Spinal cord (tissue), 9 donors: ENCODE measurements at regions not wholly inside any gene's neighbourhood (a gene's known extent, or its start where the extent isn't known, plus 50 kb on each side); places are given as distances from the start of the nearest gene placed in this dataset.
"Not testable (repeated sequence)": the region's sequence is repeated elsewhere in the genome, so short reads cannot be mapped to it uniquely, and the experiment has no call there.

Source experiments
- DNase-seq, 6 donors: peaks; one replicate each; pipeline versions ENCODE4 v3.0.0 to v3.0.0-alpha.2; 2013 to 2015; ENCODE audit warnings: low spot score in 6 of 6, low read depth in 4 of 6
- H3K27ac ChIP-seq: one replicate; pipeline ENCODE4 v1.5.1; 2013; ENCODE audit warnings: low read depth, low read length, control low read depth
- H3K27me3 ChIP-seq: one replicate; pipeline ENCODE4 v1.6.1; 2013; ENCODE audit warnings: low read length; ENCODE audit not compliant: control insufficient read depth, insufficient read depth
- H3K36me3 ChIP-seq: one replicate; pipeline ENCODE4 v1.6.1; 2013; ENCODE audit warnings: low read length; ENCODE audit not compliant: control insufficient read depth, insufficient read depth
- H3K4me1 ChIP-seq: one replicate; pipeline ENCODE4 v1.6.1; 2013; ENCODE audit warnings: low read length; ENCODE audit not compliant: control insufficient read depth, insufficient read depth
- H3K4me3 ChIP-seq: one replicate; pipeline ENCODE4 v1.5.1; 2013; ENCODE audit warnings: low read depth, low read length, control low read depth
- H3K9me3 ChIP-seq: one replicate; pipeline ENCODE4 v1.6.1; 2013; ENCODE audit warnings: low read length; ENCODE audit not compliant: control insufficient read depth, insufficient read depth
- WGBS: methylation state at CpG from one replicate; pipeline ENCODE4 v1.1.5; 2013; ENCODE audit warnings: missing lambda C conversion rate; ENCODE audit not compliant: insufficient coverage; 5-methylcytosine and 5-hydroxymethylcytosine counted together
- donor health status: healthy.

GRCh38 chr9:42798571-42798970, 615.1 kb downstream of the SPATA31A6 start:
- not testable (repeated sequence) for DNase-seq

GRCh38 chr9:42802716-42803115, 619.3 kb downstream of the SPATA31A6 start:
- H3K27me3 ChIP-seq, H3K9me3 ChIP-seq, H3K36me3 ChIP-seq, H3K4me3 ChIP-seq, H3K4me1 ChIP-seq, DNase-seq, H3K27ac ChIP-seq: not testable (repeated sequence)
- WGBS: 68% methylated on average over 3 of the region's 4 CpGs

More at GRCh38 chr9:42798571-42798970, 615.1 kb downstream of the SPATA31A6 start:
- not testable (repeated sequence) for H3K4me3 ChIP-seq, H3K27me3 ChIP-seq, H3K27ac ChIP-seq, H3K9me3 ChIP-seq, H3K36me3 ChIP-seq, H3K4me1 ChIP-seq
- no CpG with 5 or more reads among the region's 1 CpG for WGBS

GRCh38 chr9:42806674-42807073, 623.2 kb downstream of the SPATA31A6 start:
- H3K27ac ChIP-seq, H3K27me3 ChIP-seq, H3K4me3 ChIP-seq, H3K9me3 ChIP-seq, DNase-seq, H3K4me1 ChIP-seq, H3K36me3 ChIP-seq: not testable (repeated sequence)
- WGBS: 67% methylated on average over 5 of the region's 25 CpGs

GRCh38 chr9:42821468-42821867, 638.0 kb downstream of the SPATA31A6 start:
- not testable (repeated sequence) for H3K27ac ChIP-seq, DNase-seq, H3K9me3 ChIP-seq, H3K36me3 ChIP-seq, H3K27me3 ChIP-seq, H3K4me1 ChIP-seq, H3K4me3 ChIP-seq
- no CpG with 5 or more reads among the region's 1 CpG for WGBS

- not testable (repeated sequence) for H3K27ac ChIP-seq, H3K36me3 ChIP-seq, DNase-seq, H3K4me1 ChIP-seq, H3K27me3 ChIP-seq, H3K4me3 ChIP-seq, H3K9me3 ChIP-seq
- WGBS: no CpG with 5 or more reads among the region's 3 CpGs
Observed at GRCh38 chr9:42848156-42848555, 664.7 kb downstream of the SPATA31A6 start.

- not testable (repeated sequence) for H3K4me3 ChIP-seq, H3K4me1 ChIP-seq, DNase-seq, H3K9me3 ChIP-seq, H3K27me3 ChIP-seq, H3K27ac ChIP-seq, H3K36me3 ChIP-seq
- WGBS: 42% methylated on average over 9 of the region's 48 CpGs
Observed at GRCh38 chr9:42850896-42851693, 667.6 kb downstream of the SPATA31A6 start.

GRCh38 chr9:42851701-42852100, 668.2 kb downstream of the SPATA31A6 start:
- not testable (repeated sequence) for H3K27me3 ChIP-seq, H3K4me3 ChIP-seq, H3K9me3 ChIP-seq, H3K4me1 ChIP-seq, H3K27ac ChIP-seq, H3K36me3 ChIP-seq
- DNase-seq: peak in 1 of 6 donors; percentile 1
- WGBS: 36% methylated on average over 14 of the region's 23 CpGs

- H3K9me3 ChIP-seq, H3K4me3 ChIP-seq, H3K27me3 ChIP-seq, H3K4me1 ChIP-seq, H3K27ac ChIP-seq, H3K36me3 ChIP-seq: not testable (repeated sequence)
- 20% methylated on average over 58 of the region's 66 CpGs for WGBS
- DNase-seq: peak in 5 of 6 donors; percentile 1 to 65 (median 20)
Observed at GRCh38 chr9:42852133-42852930, 668.9 kb downstream of the SPATA31A6 start.

- not testable (repeated sequence) for H3K36me3 ChIP-seq, H3K27ac ChIP-seq, H3K4me3 ChIP-seq, H3K4me1 ChIP-seq, DNase-seq, H3K9me3 ChIP-seq, H3K27me3 ChIP-seq
- no CpG with 5 or more reads among the region's 1 CpG for WGBS
Observed at GRCh38 chr9:42860133-42860532, 676.7 kb downstream of the SPATA31A6 start.

- not testable (repeated sequence) for H3K36me3 ChIP-seq, H3K4me3 ChIP-seq, H3K27ac ChIP-seq, H3K27me3 ChIP-seq, H3K9me3 ChIP-seq, H3K4me1 ChIP-seq, DNase-seq
- WGBS: no CpG with 5 or more reads among the region's 1 CpG
Observed at GRCh38 chr9:42862465-42862864, 679.0 kb downstream of the SPATA31A6 start.
